Sigmoid colon (tissue), 6 donors: ENCODE measurements at regions not wholly inside any gene's neighbourhood (a gene's known extent, or its start where the extent isn't known, plus 50 kb on each side); places are given as distances from the start of the nearest gene placed in this dataset.
"Not testable (repeated sequence)": the region's sequence is repeated elsewhere in the genome, so short reads cannot be mapped to it uniquely, and the experiment has no call there.

Experiments used
- DNase-seq: peaks from one replicate; pipeline ENCODE4 v3.0.0-alpha.2; 2019
- H3K27ac ChIP-seq, 4 donors: fragments of 200-600 bp; sonication (generic); one replicate each; pipeline ENCODE4 v1.5.1; 2016 to 2019; ENCODE audit warnings: mild to moderate bottlenecking in 1 of 4
- H3K27me3 ChIP-seq, 3 donors: fragments of 200-600 bp; sonication (generic); one replicate each; pipeline ENCODE4 v1.5.1; 2019; ENCODE audit warnings: mild to moderate bottlenecking in 1 of 3
- H3K36me3 ChIP-seq, 4 donors: fragments of 200-600 bp; sonication (generic); one replicate each; pipeline ENCODE4 v1.5.1; 2016 to 2019
- H3K4me1 ChIP-seq, 4 donors: fragments of 200-600 bp; sonication (generic); one replicate each; pipeline ENCODE4 v1.5.1; 2017 to 2019
- H3K4me3 ChIP-seq, 4 donors: fragments of 200-600 bp; sonication (generic); one replicate each; pipeline ENCODE4 v1.5.1; 2017 to 2019; ENCODE audit warnings: mild to moderate bottlenecking in 2 of 4, moderate library complexity in 1 of 4
- H3K9me3 ChIP-seq, 4 donors: fragments of 200-600 bp in 3 of 4; sonication (generic) in 3 of 4; one replicate each; pipeline versions ENCODE4 v1.5.1 to v1.6.1; 2013 to 2019
- CTCF ChIP-seq, 4 experiments: fragments of 450-650 bp in 3 of 4; fragments of 200-600 bp in 1 of 4; IDR thresholded peaks; one replicate each; pipeline ENCODE4 v1.5.1; 2016 to 2019; ENCODE audit warnings: antibody characterized with exemption in 4 of 4, mild to moderate bottlenecking in 3 of 4, moderate library complexity in 2 of 4
- EP300 ChIP-seq, 4 donors: sonication (generic); formaldehyde crosslinking; IDR thresholded peaks; one replicate each; pipeline ENCODE4 v1.6.1; 2017; ENCODE audit warnings: antibody characterized with exemption in 4 of 4
- POLR2A ChIP-seq, 2 donors: fragments of 450-650 bp; IDR thresholded peaks; one replicate each; pipeline ENCODE4 v1.6.1; 2016; ENCODE audit warnings: antibody characterized with exemption in 2 of 2, mild to moderate bottlenecking in 2 of 2, moderate library complexity in 2 of 2
- POLR2AphosphoS5 ChIP-seq, 4 donors: sonication (generic); formaldehyde crosslinking; IDR thresholded peaks; one replicate each; pipeline ENCODE4 v1.6.1; 2017; ENCODE audit warnings: antibody characterized with exemption in 4 of 4
- WGBS, 2 donors: extraction: QIAGEN DNeasy Blood & Tissue Kit; methylation state at CpG; one replicate each; pipeline ENCODE4 v1.1.7; 2013; 5-methylcytosine and 5-hydroxymethylcytosine counted together
- intact Hi-C: fragments of 100-400 bp; cut with DNase I; formaldehyde crosslinking; loops from one replicate; pipeline ENCODE4 v1.15.1; 2023
- donor health status: healthy with polysubstance abuse.
- donor health status: healthy.

GRCh38 chr7:153943861-153944260 is 108.3 kb upstream of the DPP6 start:
- Histone ChIP-seq H3K9me3 (no peaks in the 10 kb centered on the region), H3K27me3 (no peaks in the 10 kb centered on the region), H3K4me1 (peaks cover 0 to 18% (median 17%) of the 10 kb centered on the region in 4 donors), H3K36me3 (no peaks in the 10 kb centered on the region), H3K4me3 (no peak overlapping the region), H3K27ac (peak overlapping the region in 1 of 4 donors; percentile 19)
- 49 to 69% methylated on average over 12 of the region's 12 CpGs for WGBS, 2 donors
- TF ChIP-seq CTCF (IDR thresholded peaks at IDR 0.05), result no peak
- TF ChIP-seq POLR2AphosphoS5 (IDR thresholded peaks at IDR 0.05), result no peak
- TF ChIP-seq POLR2A (IDR thresholded peaks at IDR 0.05), result no peak
- no peak for TF ChIP-seq EP300 (IDR thresholded peaks at IDR 0.05)
- intact Hi-C loops, result no loop called here
- no peak for DNase-seq

GRCh38 chr7:153948060-153948459 is 104.1 kb upstream of the DPP6 start:
- H3K36me3 ChIP-seq, result no peaks in the 10 kb centered on the region
- no peak for TF ChIP-seq CTCF (IDR thresholded peaks at IDR 0.05)
- no peak for TF ChIP-seq EP300 (IDR thresholded peaks at IDR 0.05)
- H3K27ac ChIP-seq, result no peak overlapping the region

GRCh38 chr7:153951316-153951715 is 100.9 kb upstream of the DPP6 start:
- DNase-seq, result no peak

More at GRCh38 chr7:153948060-153948459, 104.1 kb upstream of the DPP6 start:
- Histone ChIP-seq H3K4me1 (peaks cover 0 to 13% (median 9%) of the 10 kb centered on the region in 4 donors), H3K4me3 (no peak overlapping the region), H3K27me3 (no peaks in the 10 kb centered on the region), H3K9me3 (no peaks in the 10 kb centered on the region)
- WGBS, 2 donors, result 53 to 66% methylated on average over 2 of the region's 2 CpGs
- DNase-seq, result no peak
- intact Hi-C loops, result no loop called here

GRCh38 chr7:153954477-153954876 is 97.7 kb upstream of the DPP6 start:
- intact Hi-C loops, result no loop called here

More at GRCh38 chr7:153951316-153951715, 100.9 kb upstream of the DPP6 start:
- TF ChIP-seq CTCF (IDR thresholded peaks at IDR 0.05), result no peak
- TF ChIP-seq POLR2A (IDR thresholded peaks at IDR 0.05), result no peak
- no peak for TF ChIP-seq POLR2AphosphoS5 (IDR thresholded peaks at IDR 0.05)
- no peak for TF ChIP-seq EP300 (IDR thresholded peaks at IDR 0.05)
- Histone ChIP-seq H3K27me3 (no peaks in the 10 kb centered on the region), H3K9me3 (no peaks in the 10 kb centered on the region), H3K4me1 (no peaks in the 10 kb centered on the region), H3K4me3 (no peak overlapping the region), H3K27ac (no peak overlapping the region), H3K36me3 (no peaks in the 10 kb centered on the region)
- intact Hi-C loops, result no loop called here
- WGBS, 2 donors, result 71 to 75% methylated on average over 10 of the region's 10 CpGs

GRCh38 chr7:153957677-153958076 is 94.5 kb upstream of the DPP6 start:
- H3K4me3 ChIP-seq, DNase-seq, H3K4me1 ChIP-seq, intact Hi-C loops, H3K9me3 ChIP-seq, H3K36me3 ChIP-seq, H3K27me3 ChIP-seq, H3K27ac ChIP-seq: not testable (repeated sequence)
- WGBS, 2 donors, result 75 to 84% methylated on average over 5 of the region's 5 CpGs

More at GRCh38 chr7:153954477-153954876, 97.7 kb upstream of the DPP6 start:
- TF ChIP-seq POLR2A (IDR thresholded peaks at IDR 0.05), result no peak
- no peak for TF ChIP-seq POLR2AphosphoS5 (IDR thresholded peaks at IDR 0.05)
- TF ChIP-seq EP300 (IDR thresholded peaks at IDR 0.05), result no peak
- no peak for TF ChIP-seq CTCF (IDR thresholded peaks at IDR 0.05)
- H3K27me3 ChIP-seq, result no peaks in the 10 kb centered on the region
- H3K9me3 ChIP-seq, result no peaks in the 10 kb centered on the region
- DNase-seq, result no peak
- no peak overlapping the region for H3K27ac ChIP-seq
- no peak overlapping the region for H3K4me3 ChIP-seq
- 91 to 93% methylated on average over 4 of the region's 4 CpGs for WGBS, 2 donors
- H3K36me3 ChIP-seq, result no peaks in the 10 kb centered on the region
- H3K4me1 ChIP-seq, result no peaks in the 10 kb centered on the region

GRCh38 chr7:153958381-153958780 is 93.8 kb upstream of the DPP6 start:
- 64 to 69% methylated on average over 6 of the region's 6 CpGs for WGBS, 2 donors
- H3K36me3 ChIP-seq, H3K9me3 ChIP-seq, H3K4me1 ChIP-seq, DNase-seq, intact Hi-C loops, H3K27me3 ChIP-seq, H3K4me3 ChIP-seq, H3K27ac ChIP-seq: not testable (repeated sequence)

GRCh38 chr7:153958789-153959188 is 93.4 kb upstream of the DPP6 start:
- intact Hi-C loops, DNase-seq, H3K9me3 ChIP-seq, H3K27ac ChIP-seq, H3K4me3 ChIP-seq, H3K4me1 ChIP-seq, H3K36me3 ChIP-seq, H3K27me3 ChIP-seq: not testable (repeated sequence)
- WGBS, 2 donors, result 79 to 81% methylated on average over 4 to 5 of the region's 6 CpGs

- H3K27me3 ChIP-seq, H3K27ac ChIP-seq, intact Hi-C loops, H3K9me3 ChIP-seq, H3K36me3 ChIP-seq, H3K4me1 ChIP-seq, DNase-seq, H3K4me3 ChIP-seq: not testable (repeated sequence)
- WGBS, 2 donors, result 86 to 91% methylated on average over 6 of the region's 6 CpGs
Observed at GRCh38 chr7:153964481-153965112, 87.6 kb upstream of the DPP6 start.
